ENCODE measurements at regions not wholly inside any gene's neighbourhood (a gene's known extent, or its start where the extent isn't known, plus 50 kb on each side); places are given as distances from the start of the nearest gene placed in this dataset.

DNA sequence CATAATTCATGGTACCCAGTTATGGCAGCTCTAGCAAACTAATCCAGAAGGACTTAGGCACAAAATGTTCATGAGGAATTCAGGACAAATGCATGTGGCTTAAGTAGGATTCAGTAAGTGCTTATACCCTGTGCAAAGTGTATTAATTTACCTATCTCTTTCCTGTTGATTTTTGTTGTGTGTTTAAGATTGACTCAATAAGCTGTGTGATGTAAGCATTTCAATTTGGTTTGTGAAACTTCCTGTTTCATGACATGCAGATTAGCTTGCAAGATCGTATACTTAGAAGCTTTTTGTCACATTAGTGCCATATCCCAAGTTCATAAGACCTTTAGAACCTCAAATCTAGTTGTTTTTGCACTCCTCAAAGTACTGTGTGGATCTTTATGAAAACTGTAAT lies 416.7 kb downstream of the ARL4A start:
- no peak for TF ChIP-seq POLR2A (IDR thresholded peaks at IDR 0.05; ENCODE audit: low read depth, low read length)
- TF ChIP-seq, protein P1, sequence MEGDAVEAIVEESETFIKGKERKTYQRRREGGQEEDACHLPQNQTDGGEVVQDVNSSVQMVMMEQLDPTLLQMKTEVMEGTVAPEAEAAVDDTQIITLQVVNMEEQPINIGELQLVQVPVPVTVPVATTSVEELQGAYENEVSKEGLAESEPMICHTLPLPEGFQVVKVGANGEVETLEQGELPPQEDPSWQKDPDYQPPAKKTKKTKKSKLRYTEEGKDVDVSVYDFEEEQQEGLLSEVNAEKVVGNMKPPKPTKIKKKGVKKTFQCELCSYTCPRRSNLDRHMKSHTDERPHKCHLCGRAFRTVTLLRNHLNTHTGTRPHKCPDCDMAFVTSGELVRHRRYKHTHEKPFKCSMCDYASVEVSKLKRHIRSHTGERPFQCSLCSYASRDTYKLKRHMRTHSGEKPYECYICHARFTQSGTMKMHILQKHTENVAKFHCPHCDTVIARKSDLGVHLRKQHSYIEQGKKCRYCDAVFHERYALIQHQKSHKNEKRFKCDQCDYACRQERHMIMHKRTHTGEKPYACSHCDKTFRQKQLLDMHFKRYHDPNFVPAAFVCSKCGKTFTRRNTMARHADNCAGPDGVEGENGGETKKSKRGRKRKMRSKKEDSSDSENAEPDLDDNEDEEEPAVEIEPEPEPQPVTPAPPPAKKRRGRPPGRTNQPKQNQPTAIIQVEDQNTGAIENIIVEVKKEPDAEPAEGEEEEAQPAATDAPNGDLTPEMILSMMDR (IDR thresholded peaks at IDR 0.05; ENCODE audit: extremely low read depth in 1 of 2, insufficient read depth in 1 of 2, low read depth in 1 of 2, low read length in 2 of 2), result no peak
- TF ChIP-seq POLR2AphosphoS5 (IDR thresholded peaks at IDR 0.05; ENCODE audit: insufficient read depth, low read depth, low read length), result no peak
- TF ChIP-seq EZH2 (IDR thresholded peaks at IDR 0.05; ENCODE audit: borderline replicate concordance, low read depth, low read length, severe bottlenecking), result no peak
- TF ChIP-seq, protein P2, sequence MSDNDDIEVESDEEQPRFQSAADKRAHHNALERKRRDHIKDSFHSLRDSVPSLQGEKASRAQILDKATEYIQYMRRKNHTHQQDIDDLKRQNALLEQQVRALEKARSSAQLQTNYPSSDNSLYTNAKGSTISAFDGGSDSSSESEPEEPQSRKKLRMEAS (IDR thresholded peaks at IDR 0.05; ENCODE audit: insufficient read depth, insufficient read length), result no peak
- TF ChIP-seq JUN (IDR thresholded peaks at IDR 0.05; ENCODE audit: borderline replicate concordance, insufficient read depth, insufficient read length, low read depth), result no peak
- TF ChIP-seq MYC (IDR thresholded peaks at IDR 0.05; ENCODE audit: low read depth, low read length), result no peak
- no peak for TF ChIP-seq FOS (IDR thresholded peaks at IDR 0.05; ENCODE audit: borderline replicate concordance, insufficient read depth, low read length)

Data from endothelial cell of umbilical vein (primary cell).